ENCODE measurements at regions not wholly inside any gene's neighbourhood (a gene's known extent, or its start where the extent isn't known, plus 50 kb on each side); places are given as distances from the start of the nearest gene placed in this dataset.

GRCh38 chr1:29482064-29482463 is 245.7 kb downstream of the PTPRU start:
- DNase-seq (ENCODE audit: extremely low spot score) = no peak
- Histone ChIP-seq H3K27me3 (peaks cover 0 to 56% (median 5%) of the 10 kb centered on the region in 4 donors), H3K4me3 (no peak overlapping the region), H3K36me3 (no peaks in the 10 kb centered on the region), H3K9me3 (peaks cover 0 to 9% (median 2%) of the 10 kb centered on the region in 4 donors), H3K27ac (replicated peaks in 1 of 4) (no peak overlapping the region), H3K4me1 (no peaks in the 10 kb centered on the region)
- intact Hi-C loops (cut with DNase I) = no loop called here
- WGBS = 85% methylated on average over 2 of the region's 2 CpGs
- no peak for TF ChIP-seq EP300 (IDR thresholded peaks at IDR 0.05)
- no peak for TF ChIP-seq POLR2AphosphoS5 (IDR thresholded peaks at IDR 0.05)
- TF ChIP-seq POLR2A (IDR thresholded peaks at IDR 0.05; ENCODE audit: low read depth) = no peak
- no peak for TF ChIP-seq CTCF (IDR thresholded peaks at IDR 0.05)

GRCh38 chr1:29481031-29481430 is 244.7 kb downstream of the PTPRU start:
- DNase-seq (ENCODE audit: extremely low spot score) = no peak
- WGBS = 72% methylated on average over 5 of the region's 5 CpGs
- H3K27ac ChIP-seq (replicated peaks in 1 of 4) = no peak overlapping the region

GRCh38 chr1:29478879-29479278 is 242.6 kb downstream of the PTPRU start:
- H3K4me3 ChIP-seq = no peak overlapping the region
- H3K4me1 ChIP-seq = peaks cover 0 to 4% (median 0%) of the 10 kb centered on the region in 4 donors
- WGBS = 41% methylated on average over 7 of the region's 7 CpGs
- TF ChIP-seq POLR2AphosphoS5 (IDR thresholded peaks at IDR 0.05) (no peak), CTCF (IDR thresholded peaks at IDR 0.05) (no peak), POLR2A (IDR thresholded peaks at IDR 0.05; ENCODE audit: low read depth) (no peak), EP300 (IDR thresholded peaks at IDR 0.05) (no peak)
- peaks cover 0 to 59% (median 5%) of the 10 kb centered on the region in 4 donors for H3K27me3 ChIP-seq
- H3K36me3 ChIP-seq = no peaks in the 10 kb centered on the region
- H3K9me3 ChIP-seq = peaks cover 0 to 9% (median 2%) of the 10 kb centered on the region in 4 donors
- no peak for DNase-seq (ENCODE audit: extremely low spot score)
- intact Hi-C loops (cut with DNase I) = no loop called here
- no peak overlapping the region for H3K27ac ChIP-seq (replicated peaks in 1 of 4)

More at GRCh38 chr1:29481031-29481430, 244.7 kb downstream of the PTPRU start:
- Histone ChIP-seq H3K4me3 (no peak overlapping the region), H3K36me3 (no peaks in the 10 kb centered on the region), H3K9me3 (peaks cover 0 to 9% (median 2%) of the 10 kb centered on the region in 4 donors), H3K27me3 (peaks cover 0 to 53% (median 5%) of the 10 kb centered on the region in 4 donors), H3K4me1 (no peaks in the 10 kb centered on the region)
- TF ChIP-seq EP300 (IDR thresholded peaks at IDR 0.05) (no peak), POLR2AphosphoS5 (IDR thresholded peaks at IDR 0.05) (no peak), POLR2A (IDR thresholded peaks at IDR 0.05; ENCODE audit: low read depth) (no peak), CTCF (IDR thresholded peaks at IDR 0.05) (no peak)
- intact Hi-C loops (cut with DNase I) = no loop called here

- TF ChIP-seq POLR2A (IDR thresholded peaks at IDR 0.05; ENCODE audit: low read depth) (no peak), CTCF (IDR thresholded peaks at IDR 0.05) (no peak), EP300 (IDR thresholded peaks at IDR 0.05) (no peak), POLR2AphosphoS5 (IDR thresholded peaks at IDR 0.05) (no peak)
- Histone ChIP-seq H3K9me3 (peaks cover 0 to 9% (median 2%) of the 10 kb centered on the region in 4 donors), H3K4me1 (peaks cover 0 to 4% (median 0%) of the 10 kb centered on the region in 4 donors), H3K4me3 (no peak overlapping the region), H3K36me3 (no peaks in the 10 kb centered on the region), H3K27me3 (peaks cover 0 to 65% (median 5%) of the 10 kb centered on the region in 4 donors), H3K27ac (replicated peaks in 1 of 4) (no peak overlapping the region)
- no peak for DNase-seq (ENCODE audit: extremely low spot score)
- WGBS = 2% methylated on average over 30 of the region's 37 CpGs
- intact Hi-C loops (cut with DNase I) = no loop called here
These were observed 241.9 kb downstream of the PTPRU start for GRCh38 chr1:29478151-29478791.

Data from esophagus muscularis mucosa (tissue), 4 donors.